H1 (cell line): ENCODE measurements at regions not wholly inside any gene's neighbourhood (a gene's known extent, or its start where the extent isn't known, plus 50 kb on each side); places are given as distances from the start of the nearest gene placed in this dataset.

Experiments
- CTCF ChIA-PET: fragments of 300-600 bp; sonication (Branson Sonifier 250); formaldehyde crosslinking; loops from one replicate; lab custom pipeline; 2021; ENCODE audit not compliant: partially characterized antibody; lab: Charles Lee
- POLR2A ChIA-PET: fragments of 300-600 bp; sonication (Branson Sonifier 250); formaldehyde crosslinking; loops from one replicate; lab custom pipeline; 2021; ENCODE audit warnings: inconsistent platforms; ENCODE audit not compliant: partially characterized antibody; lab: Charles Lee
- DNase-seq, 2 experiments: peaks; one replicate each; pipeline versions ENCODE4 v3.0.0 to v3.0.0-alpha.2; 2010 to 2022; ENCODE audit warnings: low spot score in 2 of 2, low read depth in 1 of 2, mixed read lengths in 1 of 2
- FAIRE-seq: peaks from 2 replicates; lab custom pipeline; 2011; peaks lifted over from hg19 to GRCh38; lab: Jason Lieb, UNC
- H2AFZ ChIP-seq: 2 replicates; pipeline ENCODE4 v1.8.1; 2012; ENCODE audit warnings: low read length, inconsistent platforms
- H2AK5ac ChIP-seq: 2 replicates; pipeline ENCODE4 v1.6.1; 2013; ENCODE audit warnings: low read depth, low read length
- H2BK120ac ChIP-seq: replicated peaks from 2 replicates; pipeline ENCODE3; 2013; ENCODE audit warnings: low read depth, low read length, inconsistent platforms
- H2BK12ac ChIP-seq: 2 replicates; pipeline ENCODE4 v1.6.1; 2013; ENCODE audit warnings: low read depth, low read length
- H2BK15ac ChIP-seq: 2 replicates; pipeline ENCODE4 v1.6.1; 2013; ENCODE audit warnings: low read length
- H2BK20ac ChIP-seq: 2 replicates; pipeline ENCODE4 v1.6.1; 2013; ENCODE audit warnings: low read length
- H2BK5ac ChIP-seq: 2 replicates; pipeline ENCODE4 v1.6.1; 2013; ENCODE audit warnings: low read depth, low read length
- H3K14ac ChIP-seq: 2 replicates; pipeline ENCODE4 v1.6.1; 2013; ENCODE audit warnings: inconsistent platforms; ENCODE audit not compliant: insufficient read length
- H3K18ac ChIP-seq: 2 replicates; pipeline ENCODE4 v1.6.1; 2013; ENCODE audit warnings: low read length; ENCODE audit errors: extremely low read depth
- H3K23ac ChIP-seq: 2 replicates; pipeline ENCODE4 v1.6.1; 2013; ENCODE audit warnings: inconsistent platforms; ENCODE audit not compliant: insufficient read length
- H3K23me2 ChIP-seq: 2 replicates; pipeline ENCODE4 v1.6.1; 2013; ENCODE audit warnings: low read depth, low read length
- H3K27ac ChIP-seq: 2 replicates; pipeline ENCODE4 v1.6.1; 2011; ENCODE audit warnings: low read depth, low read length, inconsistent platforms
- H3K27me3 ChIP-seq, 4 experiments: replicated peaks in 1 of 4; 1 replicate in 1 of 4; 2 replicates in 3 of 4; pipeline versions ENCODE4 v1.6.1 to v1.8.1; 2011 to 2013; ENCODE audit warnings: low read length in 3 of 4, mild to moderate bottlenecking in 3 of 4, inconsistent platforms in 2 of 4, mixed read lengths in 2 of 4, moderate library complexity in 1 of 4; ENCODE audit not compliant: control insufficient read depth in 3 of 4, insufficient read depth in 3 of 4; ENCODE audit errors: extremely low read depth in 1 of 4
- H3K36me3 ChIP-seq, 4 experiments: 2 replicates each; pipeline versions ENCODE4 v1.6.1 to v1.8.1; 2011 to 2013; ENCODE audit warnings: mild to moderate bottlenecking in 4 of 4, low read length in 3 of 4, moderate library complexity in 2 of 4, control low read depth in 1 of 4, inconsistent platforms in 1 of 4; ENCODE audit not compliant: insufficient read depth in 4 of 4, control insufficient read depth in 2 of 4
- H3K4ac ChIP-seq: replicated peaks from 2 replicates; pipeline ENCODE3; 2013; ENCODE audit warnings: low read length, low read depth, mixed read lengths, inconsistent platforms; ENCODE audit not compliant: insufficient read length
- H3K4me1 ChIP-seq, 4 experiments: replicated peaks in 1 of 4; 1 replicate in 1 of 4; 2 replicates in 3 of 4; pipeline versions ENCODE4 v1.6.1 to v1.8.1; 2011 to 2013; ENCODE audit warnings: low read length in 3 of 4, inconsistent platforms in 2 of 4, mixed read lengths in 1 of 4; ENCODE audit not compliant: insufficient read depth in 4 of 4, control insufficient read depth in 3 of 4
- H3K4me2 ChIP-seq, 2 experiments: 2 replicates each; pipeline versions ENCODE4 v1.6.1 to v1.8.1; 2011 to 2013; ENCODE audit warnings: low read depth in 2 of 2, low read length in 2 of 2, control low read depth in 1 of 2, inconsistent platforms in 1 of 2, mild to moderate bottlenecking in 1 of 2; ENCODE audit not compliant: insufficient read depth in 1 of 2
- H3K4me3 ChIP-seq, 4 experiments: fragments of 200-600, 300-600 bp in 1 of 4; sonication (generic), shearing (Covaris generic), sonication (Bioruptor Twin) in 1 of 4; 2 replicates each; pipeline versions ENCODE4 v1.5.1 to v1.8.1; 2011 to 2016; ENCODE audit warnings: low read length in 4 of 4, low read depth in 3 of 4, control low read depth in 2 of 4, inconsistent platforms in 2 of 4, mild to moderate bottlenecking in 2 of 4, mixed read lengths in 1 of 4, moderate library complexity in 1 of 4; ENCODE audit not compliant: insufficient read depth in 2 of 4; ENCODE audit errors: extremely low read depth in 1 of 4
- H3K56ac ChIP-seq: replicated peaks from 2 replicates; pipeline ENCODE3; 2013; ENCODE audit warnings: low read depth, mild to moderate bottlenecking, mixed read lengths, low read length, inconsistent platforms; ENCODE audit not compliant: insufficient read length
- H3K79me1 ChIP-seq: 2 replicates; pipeline ENCODE4 v1.6.1; 2013; ENCODE audit warnings: low read depth, low read length, control low read depth
- H3K79me2 ChIP-seq, 2 experiments: 2 replicates each; pipeline versions ENCODE4 v1.6.1 to v1.8.1; 2012 to 2013; ENCODE audit warnings: low read length in 2 of 2, mild to moderate bottlenecking in 2 of 2, inconsistent platforms in 1 of 2; ENCODE audit not compliant: insufficient read depth in 2 of 2, control insufficient read depth in 1 of 2
- H3K9ac ChIP-seq, 4 experiments: replicated peaks in 1 of 4; 1 replicate in 1 of 4; 2 replicates in 3 of 4; pipeline versions ENCODE4 v1.6.1 to v1.8.1; 2011 to 2013; ENCODE audit warnings: low read depth in 3 of 4, low read length in 3 of 4, control low read depth in 2 of 4, mild to moderate bottlenecking in 2 of 4, moderate library complexity in 2 of 4, inconsistent platforms in 1 of 4; ENCODE audit errors: extremely low read depth in 1 of 4
- H3K9me3 ChIP-seq, 2 experiments: 2 replicates each; pipeline versions ENCODE4 v1.6.1 to v1.8.1; 2012 to 2013; ENCODE audit warnings: mild to moderate bottlenecking in 2 of 2, moderate library complexity in 2 of 2, control low read depth in 1 of 2, inconsistent platforms in 1 of 2, low read depth in 1 of 2, low read length in 1 of 2, mixed read lengths in 1 of 2; ENCODE audit not compliant: insufficient read depth in 2 of 2
- H4K20me1 ChIP-seq, 2 experiments: replicated peaks in 1 of 2; 2 replicates each; pipeline versions ENCODE3 to v1.8.1; 2011 to 2013; ENCODE audit warnings: inconsistent platforms in 2 of 2, low read length in 2 of 2, mild to moderate bottlenecking in 1 of 2; ENCODE audit not compliant: insufficient read depth in 2 of 2, control insufficient read depth in 1 of 2
- H4K5ac ChIP-seq: 2 replicates; pipeline ENCODE4 v1.6.1; 2013; ENCODE audit warnings: low read length, low read depth, mixed read lengths, inconsistent platforms; ENCODE audit not compliant: insufficient read length
- H4K8ac ChIP-seq: 2 replicates; pipeline ENCODE4 v1.8.0; 2013; ENCODE audit warnings: mild to moderate bottlenecking, moderate library complexity, low read length, inconsistent platforms; ENCODE audit not compliant: insufficient read depth; ENCODE audit errors: extremely low read depth
- H4K91ac ChIP-seq: replicated peaks from 2 replicates; pipeline ENCODE3; 2013; ENCODE audit warnings: low read length, mixed read lengths, inconsistent platforms; ENCODE audit not compliant: insufficient read length
- BCL11A ChIP-seq, 2 experiments: IDR thresholded peaks; one replicate each; pipeline ENCODE4 v1.6.1; 2011; ENCODE audit warnings: low read depth in 2 of 2, low read length in 2 of 2, mild to moderate bottlenecking in 2 of 2
- CHD1 ChIP-seq: IDR thresholded peaks from 2 replicates; pipeline ENCODE4 v1.6.1; 2012; ENCODE audit warnings: low read depth, low read length, improper control_type of control experiment
- CHD2 ChIP-seq: IDR thresholded peaks from 2 replicates; pipeline ENCODE4 v1.6.1; 2012; ENCODE audit warnings: low read length, improper control_type of control experiment
- FOSL1 ChIP-seq: IDR thresholded peaks from 2 replicates; pipeline ENCODE4 v1.6.1; 2011; ENCODE audit warnings: mild to moderate bottlenecking, low read depth, low read length, moderate library complexity; ENCODE audit not compliant: insufficient read depth
- GABPA ChIP-seq: IDR thresholded peaks from 2 replicates; pipeline ENCODE4 v1.6.1; 2011; ENCODE audit warnings: mild to moderate bottlenecking, low read length, moderate library complexity, borderline replicate concordance; ENCODE audit not compliant: insufficient read depth
- WGBS, 2 experiments: shearing (Covaris generic) in 1 of 2; methylation state at CpG; one replicate each; pipeline versions ENCODE4 v1.1.6 to v1.1.7; 2013 to 2015; ENCODE audit warnings: low lambda C conversion rate in 2 of 2, mixed read lengths in 2 of 2, inconsistent platforms in 1 of 2, low coverage in 1 of 2, missing lambda C conversion rate in 1 of 2; ENCODE audit not compliant: insufficient replicate concordance in 2 of 2, insufficient coverage in 1 of 2, insufficient read length in 1 of 2; ENCODE audit errors: extremely low coverage in 1 of 2, missing lambda C conversion rate in 1 of 2; 5-methylcytosine and 5-hydroxymethylcytosine counted together
- TF ChIP-seq, protein P1 (sequence below): IDR thresholded peaks from 2 replicates; pipeline ENCODE4 v1.6.1; 2012; ENCODE audit warnings: low read length, inconsistent platforms

DNA sequence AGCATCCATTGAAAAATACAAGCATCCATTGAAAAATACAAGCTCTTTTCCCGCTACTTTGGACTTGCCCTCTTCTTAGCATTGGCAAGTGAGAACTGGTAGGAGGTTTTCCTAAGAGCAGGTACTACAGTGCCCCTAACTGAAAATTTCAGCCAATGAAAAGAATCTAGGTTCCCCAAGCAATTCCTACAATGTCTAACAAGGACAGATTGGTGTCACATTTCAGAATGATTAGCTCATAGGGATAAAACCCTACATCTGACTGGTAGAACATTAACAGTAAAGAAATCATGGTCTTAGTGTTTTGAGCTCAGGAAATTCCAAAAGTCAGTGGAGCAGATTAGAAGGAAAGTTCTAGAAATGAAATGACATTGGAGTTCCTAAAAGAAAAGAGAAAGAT, 68.6 kb upstream of the QRFPR start:
- Histone ChIP-seq H2AFZ (0 out of 2 replicates have a peak overlapping the region, but pooled peaks have one; percentile 40), H3K23ac (no peak overlapping the region), H3K9me3 (no peaks in the 10 kb centered on the region), H3K79me2 (no peaks in the 10 kb centered on the region), H3K4me2 (no peak overlapping the region), H3K4me3 (no peak overlapping the region), H2BK15ac (no peak overlapping the region), H2AK5ac (no peak overlapping the region), H3K4ac (no peak overlapping the region), H4K5ac (no peak overlapping the region), H3K9ac (no peak overlapping the region), H2BK120ac (no peak overlapping the region), H3K27ac (no peak overlapping the region), H3K56ac (no peak overlapping the region), H4K20me1 (no peaks in the 10 kb centered on the region), H2BK12ac (no peak overlapping the region), H3K14ac (no peak overlapping the region), H3K27me3 (no peaks in the 10 kb centered on the region), H3K4me1 (peaks cover 0 to 1% (median 0%) of the 10 kb centered on the region in 4 experiments; a peak in 1 of 7 replicates), H4K8ac (no peak overlapping the region), H3K23me2 (no peaks in the 10 kb centered on the region), H3K79me1 (no peaks in the 10 kb centered on the region), H4K91ac (no peak overlapping the region), H3K18ac (no peak overlapping the region), H2BK20ac (no peak overlapping the region), H3K36me3 (no peaks in the 10 kb centered on the region), H2BK5ac (no peak overlapping the region)
- WGBS, 2 experiments, result 89% methylated on average over 1 of the region's 1 CpG; no CpG with 5 or more reads in 1 of the 2 experiments
- DNase-seq (no peak), FAIRE-seq (no peak)
- TF ChIP-seq CHD1 (no peak), FOSL1 (no peak), GABPA (no peak), CHD2 (no peak), BCL11A (IDR thresholded peaks at IDR 0.05; ENCODE audit: low read depth in 2 of 2, low read length in 2 of 2) (no peak)
- TF ChIP-seq, protein P1, sequence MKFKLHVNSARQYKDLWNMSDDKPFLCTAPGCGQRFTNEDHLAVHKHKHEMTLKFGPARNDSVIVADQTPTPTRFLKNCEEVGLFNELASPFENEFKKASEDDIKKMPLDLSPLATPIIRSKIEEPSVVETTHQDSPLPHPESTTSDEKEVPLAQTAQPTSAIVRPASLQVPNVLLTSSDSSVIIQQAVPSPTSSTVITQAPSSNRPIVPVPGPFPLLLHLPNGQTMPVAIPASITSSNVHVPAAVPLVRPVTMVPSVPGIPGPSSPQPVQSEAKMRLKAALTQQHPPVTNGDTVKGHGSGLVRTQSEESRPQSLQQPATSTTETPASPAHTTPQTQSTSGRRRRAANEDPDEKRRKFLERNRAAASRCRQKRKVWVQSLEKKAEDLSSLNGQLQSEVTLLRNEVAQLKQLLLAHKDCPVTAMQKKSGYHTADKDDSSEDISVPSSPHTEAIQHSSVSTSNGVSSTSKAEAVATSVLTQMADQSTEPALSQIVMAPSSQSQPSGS, result no peak
- POLR2A ChIA-PET, result no interaction called here
- CTCF ChIA-PET, result interaction anchor here (0.5 to 1.3 kb wide), 5 partner anchors 13 to 113 kb away, joined by 3 to 4 read pairs (median 3); no protein-coding TSS in a partner anchor
